ENCODE measurements at regions not wholly inside any gene's neighbourhood (a gene's known extent, or its start where the extent isn't known, plus 50 kb on each side); places are given as distances from the start of the nearest gene placed in this dataset.
"Not testable (repeated sequence)": the region's sequence is repeated elsewhere in the genome, so short reads cannot be mapped to it uniquely, and the experiment has no call there.

DNA sequence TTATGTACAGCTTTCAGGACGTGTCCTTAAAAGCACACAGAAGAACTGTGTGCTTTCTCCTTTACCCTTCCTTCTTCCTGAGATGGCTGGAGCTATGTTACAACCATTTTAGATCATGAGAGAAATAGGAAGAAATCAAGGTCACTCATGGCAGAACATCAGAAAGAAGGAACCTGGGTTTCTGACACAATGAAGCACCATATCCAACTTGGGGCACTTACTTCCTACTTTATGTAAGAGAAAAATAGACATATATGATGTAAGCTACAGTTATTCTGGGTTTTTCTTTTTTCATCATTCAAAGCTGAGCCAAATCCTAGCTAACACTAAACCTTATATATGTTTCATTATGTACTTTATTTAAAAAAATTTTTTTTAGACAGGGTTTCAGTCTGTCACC lies 79.5 kb downstream of the FAM161A start:
- no peak for DNase-seq (ENCODE audit: low spot score)

- DNase-seq (ENCODE audit: low spot score), result no peak
Observed at GRCh38 chr2:61771904-61772845, 81.7 kb downstream of the FAM161A start.

DNA sequence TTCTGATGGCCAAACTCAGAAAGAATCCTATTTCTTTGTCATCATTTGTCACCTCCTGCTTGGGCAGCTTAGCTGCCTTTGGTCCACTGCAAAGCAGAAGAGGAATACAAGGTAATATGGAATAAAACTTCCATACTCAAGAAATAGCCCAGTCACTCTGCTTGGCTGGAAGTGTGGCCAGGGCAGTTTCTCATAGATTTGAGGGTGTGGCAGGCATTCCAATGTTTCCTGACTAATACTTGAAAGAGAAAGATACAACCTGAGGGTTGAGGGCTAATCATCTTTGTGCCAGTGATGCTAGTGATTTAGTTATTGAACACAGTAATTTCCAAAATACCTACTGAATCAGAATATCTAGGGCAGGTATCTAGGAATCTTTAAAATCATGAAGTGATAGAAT lies 83.1 kb downstream of the FAM161A start:
- peak; percentile 13 for DNase-seq (ENCODE audit: low spot score)

- no peak for DNase-seq (ENCODE audit: low spot score)
Observed at GRCh38 chr2:61770298-61770697, 83.6 kb downstream of the FAM161A start.

DNA sequence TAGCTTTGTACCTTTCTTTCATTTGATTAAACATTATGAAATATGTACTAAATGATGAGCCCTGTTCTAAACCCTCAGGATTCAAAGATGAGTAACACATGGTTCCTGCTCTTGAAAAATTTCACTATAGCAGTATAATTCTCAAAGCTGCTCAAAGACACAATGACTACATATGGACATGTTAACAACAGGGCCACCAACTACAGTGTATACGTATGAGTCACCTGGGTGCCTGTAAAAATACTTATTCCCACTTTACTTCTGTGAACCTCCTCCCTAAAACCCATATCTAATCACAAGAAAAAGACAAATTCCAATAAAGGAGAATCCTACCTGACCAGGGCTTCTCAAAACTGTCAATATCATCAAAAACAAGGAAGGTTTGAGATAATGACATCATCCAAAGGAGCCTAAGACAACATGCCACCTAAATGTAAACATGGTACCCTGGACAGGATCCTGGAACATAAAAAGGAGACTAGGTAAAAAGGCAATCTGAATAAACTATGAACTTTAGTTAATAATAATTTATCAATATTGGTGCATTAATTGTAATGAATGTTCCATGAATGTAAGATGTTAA lies 84.7 kb downstream of the FAM161A start:
- no peak for DNase-seq (ENCODE audit: low spot score)

- peak; percentile 98 for DNase-seq (ENCODE audit: low spot score)
Observed at GRCh38 chr2:61764035-61764800, 89.6 kb downstream of the FAM161A start.

GRCh38 chr2:61763605-61764034 lies 90.2 kb downstream of the FAM161A start:
- peak; percentile 83 for DNase-seq (ENCODE audit: low spot score)

GRCh38 chr2:61762292-61762691 lies 91.6 kb downstream of the FAM161A start:
- no peak for DNase-seq (ENCODE audit: low spot score)

- DNase-seq (ENCODE audit: low spot score), result peak; percentile 27
Observed at GRCh38 chr2:61759718-61760117, 94.1 kb downstream of the FAM161A start.

- DNase-seq (ENCODE audit: low spot score), result peak; percentile 68
Observed at GRCh38 chr2:61759005-61759404, 94.9 kb downstream of the FAM161A start.

GRCh38 chr2:61758159-61758558 lies 95.7 kb downstream of the FAM161A start:
- no peak for DNase-seq (ENCODE audit: low spot score)

DNA sequence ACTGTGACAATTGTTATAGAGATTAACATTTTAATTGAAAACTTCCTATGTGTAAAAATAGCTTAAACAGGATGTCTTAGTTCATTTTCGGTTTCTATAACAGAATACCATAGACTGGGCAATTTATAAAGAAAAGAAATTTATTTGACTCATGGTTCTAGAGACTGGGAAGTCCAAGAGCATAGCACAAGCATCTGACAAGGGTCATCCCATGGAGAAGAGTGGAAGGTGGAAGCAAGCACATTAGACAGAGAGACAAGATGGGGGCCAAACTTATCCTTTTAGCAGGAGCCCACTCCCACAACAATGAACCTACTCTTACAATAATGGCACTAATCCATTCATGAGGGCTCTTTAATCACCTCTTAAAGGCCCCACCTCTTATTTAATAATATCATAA lies 100.3 kb downstream of the FAM161A start:
- no peak for DNase-seq (ENCODE audit: low spot score)

DNA sequence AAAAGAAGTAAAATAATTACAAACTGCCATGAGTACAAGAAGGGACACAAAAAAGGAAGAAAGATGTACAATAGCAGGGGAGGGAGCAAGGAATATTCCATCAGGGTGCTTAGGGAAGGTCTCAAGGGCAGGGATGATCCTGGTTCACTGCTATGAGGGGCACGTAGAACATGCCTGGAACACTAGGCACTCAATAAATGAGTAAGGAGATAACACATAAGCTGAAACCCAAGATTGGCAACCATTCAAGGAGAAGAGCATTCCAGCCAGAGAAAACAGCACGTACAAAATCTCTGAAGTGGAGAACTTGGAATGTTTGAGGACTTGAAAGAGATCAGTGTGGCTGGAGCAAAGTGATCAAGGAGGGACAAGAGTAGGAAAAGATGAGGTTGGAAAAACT lies 103.2 kb downstream of the FAM161A start:
- DNase-seq (ENCODE audit: low spot score), result peak; percentile 11

DNA sequence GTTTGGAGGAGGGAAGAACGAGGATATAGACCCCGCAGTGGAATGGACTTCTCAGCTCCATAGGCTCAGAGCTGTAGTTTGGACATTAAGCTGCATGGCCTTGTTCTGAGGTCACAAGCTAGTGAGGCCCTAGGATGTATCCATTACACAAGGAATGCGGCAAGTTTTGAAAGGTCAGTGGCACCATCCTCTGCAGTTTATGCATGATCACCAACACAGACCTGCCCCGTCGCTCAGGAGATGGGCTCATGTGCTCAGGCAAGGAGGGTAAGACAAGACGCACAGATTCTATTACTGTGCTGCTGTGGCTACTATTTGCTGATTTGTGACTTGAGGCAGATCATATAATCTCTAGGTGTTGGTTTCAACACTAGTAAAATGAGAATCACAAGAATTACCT lies 110.9 kb downstream of the FAM161A start:
- DNase-seq (ENCODE audit: low spot score), result no peak

DNA sequence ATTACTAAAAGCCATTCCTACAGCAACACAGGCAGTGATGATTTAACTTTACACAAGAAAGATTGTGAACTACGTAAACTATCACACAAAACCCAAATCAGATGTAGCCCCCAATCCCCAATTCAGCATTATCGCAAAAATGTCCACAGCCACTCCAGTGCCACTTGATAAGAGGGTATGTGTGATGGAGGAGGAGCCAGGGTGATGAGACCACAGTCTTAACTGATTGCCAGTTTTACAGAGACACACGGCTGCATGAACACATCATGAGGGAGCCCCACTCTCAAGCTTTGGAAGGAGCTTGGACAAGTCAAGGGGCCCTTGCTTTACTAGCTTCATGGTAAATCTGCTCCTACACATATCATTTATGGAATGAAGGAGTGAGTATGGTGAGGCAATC lies 116.0 kb downstream of the FAM161A start:
- no peak for DNase-seq (ENCODE audit: low spot score)

DNA sequence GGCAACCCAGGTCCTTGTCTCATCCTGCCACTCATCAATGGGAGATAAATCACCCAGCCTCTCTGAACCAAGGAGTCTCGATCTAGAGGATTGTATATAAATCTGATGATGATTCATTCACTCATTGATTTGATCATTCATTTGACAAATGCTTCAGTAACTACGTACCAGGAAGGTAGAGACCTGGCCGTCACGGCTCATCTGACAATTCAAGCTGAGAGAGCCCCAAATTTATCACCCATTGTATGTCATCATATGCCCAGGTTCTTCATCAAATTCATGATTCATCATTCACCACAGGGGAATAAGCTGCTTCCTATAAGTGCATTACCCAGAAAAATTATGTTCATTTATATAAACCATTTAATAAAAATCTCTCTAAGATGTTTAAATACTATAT lies 116.9 kb downstream of the FAM161A start:
- DNase-seq (ENCODE audit: low spot score), result no peak

GRCh38 chr2:61733563-61733962 lies 120.3 kb downstream of the FAM161A start:
- DNase-seq (ENCODE audit: low spot score), result no peak

GRCh38 chr2:61732787-61733186 lies 121.1 kb downstream of the FAM161A start:
- no peak for DNase-seq (ENCODE audit: low spot score)

- DNase-seq (ENCODE audit: low spot score), result no peak
Observed at GRCh38 chr2:61727746-61728145, 126.1 kb downstream of the FAM161A start.

DNA sequence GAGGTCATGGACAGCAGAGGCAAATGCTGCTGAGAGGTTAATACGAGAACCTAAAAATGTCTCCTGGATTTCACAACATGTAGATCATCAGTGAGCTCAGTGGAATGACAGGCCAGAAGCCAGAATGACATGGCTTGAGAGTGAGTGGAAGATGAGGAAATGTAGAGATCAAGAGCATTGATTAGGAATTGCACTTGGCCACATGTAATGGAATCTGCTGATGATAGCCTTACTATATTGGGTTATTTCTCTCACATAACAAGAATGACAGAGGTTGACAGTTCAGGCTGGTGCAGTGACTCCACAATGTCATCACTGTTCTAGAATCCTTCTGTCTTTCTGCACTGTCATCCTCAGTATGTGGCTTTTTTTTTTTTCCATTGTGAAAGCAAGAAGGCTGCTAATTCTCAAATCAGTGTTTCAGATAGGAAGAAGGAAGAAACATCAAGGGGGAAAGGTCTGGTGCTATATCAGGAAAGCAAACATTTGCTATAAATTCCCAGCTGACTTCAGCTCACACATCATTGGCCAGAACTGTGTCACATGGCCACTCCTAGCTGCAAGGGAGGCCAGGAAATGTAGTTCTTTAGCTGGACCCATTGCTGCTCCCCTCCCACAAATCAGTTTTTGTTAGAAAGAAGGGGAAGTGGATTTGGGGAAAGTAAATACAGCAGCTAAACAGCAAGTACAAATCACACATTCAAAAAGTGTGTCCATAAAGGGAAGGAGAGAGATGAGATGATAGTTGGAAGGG lies 127.2 kb downstream of the FAM161A start:
- no peak for DNase-seq (ENCODE audit: low spot score)

DNA sequence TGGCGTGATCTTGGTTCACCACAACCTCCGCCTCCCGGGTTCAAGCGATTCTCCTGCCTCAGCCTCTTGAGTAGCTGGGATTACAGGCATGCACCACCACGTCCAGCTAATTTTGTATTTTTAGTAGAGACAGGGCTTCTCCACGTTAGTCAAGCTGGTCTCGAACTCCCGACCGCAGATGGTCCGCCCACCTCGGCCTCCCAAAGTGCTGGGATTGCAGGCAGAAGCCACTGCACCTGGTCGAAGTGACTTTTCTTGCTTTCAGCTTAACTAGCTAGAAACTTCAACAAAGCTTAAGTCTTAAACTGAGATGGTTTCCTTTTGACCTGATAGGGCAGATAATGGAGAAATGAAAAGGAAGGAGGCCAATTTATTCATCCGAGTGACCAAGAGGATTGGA lies 130.5 kb downstream of the FAM161A start:
- not testable (repeated sequence) for DNase-seq (ENCODE audit: low spot score)

- DNase-seq (ENCODE audit: low spot score), result no peak
Observed at GRCh38 chr2:61722800-61723199, 131.1 kb downstream of the FAM161A start.
